Mesendoderm (in vitro differentiated cells): ENCODE measurements at regions not wholly inside any gene's neighbourhood (a gene's known extent, or its start where the extent isn't known, plus 50 kb on each side); places are given as distances from the start of the nearest gene placed in this dataset.
"Not testable (repeated sequence)": the region's sequence is repeated elsewhere in the genome, so short reads cannot be mapped to it uniquely, and the experiment has no call there.

Experiments
- DNase-seq: peaks from one replicate; pipeline ENCODE4 v3.0.0; 2013
- H2AK5ac ChIP-seq: 2 replicates; pipeline ENCODE4 v1.6.1; 2013; ENCODE audit warnings: low read length, inconsistent platforms
- H2BK120ac ChIP-seq: 2 replicates; pipeline ENCODE4 v1.6.1; 2013; ENCODE audit warnings: low read depth, mild to moderate bottlenecking, low read length, moderate library complexity, mixed read lengths
- H2BK15ac ChIP-seq: replicated peaks from 2 replicates; pipeline ENCODE4 v1.6.1; 2013; ENCODE audit warnings: low read depth, mild to moderate bottlenecking, moderate library complexity
- H2BK5ac ChIP-seq: 2 replicates; pipeline ENCODE4 v1.6.1; 2013; ENCODE audit warnings: low read length, inconsistent platforms
- H3K18ac ChIP-seq: 2 replicates; pipeline ENCODE4 v1.6.1; 2013; ENCODE audit warnings: mild to moderate bottlenecking, low read length, mixed read lengths
- H3K23ac ChIP-seq: one replicate; pipeline ENCODE4 v1.6.1; 2013; ENCODE audit warnings: low read length
- H3K27ac ChIP-seq: 2 replicates; pipeline ENCODE4 v1.5.1; 2013; ENCODE audit warnings: low read depth, mild to moderate bottlenecking, inconsistent platforms, low read length, moderate library complexity
- H3K27me3 ChIP-seq: 2 replicates; pipeline ENCODE4 v1.6.1; 2013; ENCODE audit warnings: low read length, control low read depth, mild to moderate bottlenecking, inconsistent platforms; ENCODE audit not compliant: insufficient read depth, poor library complexity
- H3K36me3 ChIP-seq: 2 replicates; pipeline ENCODE4 v1.6.1; 2013; ENCODE audit warnings: low read length, inconsistent platforms; ENCODE audit not compliant: control insufficient read depth, insufficient read depth
- H3K4ac ChIP-seq: one replicate; pipeline ENCODE4 v1.6.1; 2013; ENCODE audit warnings: low read depth, mild to moderate bottlenecking, low read length, moderate library complexity
- H3K4me1 ChIP-seq: 2 replicates; pipeline ENCODE4 v1.6.1; 2013; ENCODE audit warnings: low read depth, low read length, inconsistent platforms; ENCODE audit not compliant: control insufficient read depth
- H3K4me2 ChIP-seq: 2 replicates; pipeline ENCODE4 v1.6.1; 2013; ENCODE audit warnings: low read length
- H3K4me3 ChIP-seq: 2 replicates; pipeline ENCODE4 v1.5.1; 2013; ENCODE audit warnings: mild to moderate bottlenecking, low read length
- H3K56ac ChIP-seq: one replicate; pipeline ENCODE4 v1.6.1; 2013; ENCODE audit warnings: low read length
- H3K79me1 ChIP-seq: 2 replicates; pipeline ENCODE4 v1.6.1; 2013; ENCODE audit warnings: low read length, inconsistent platforms
- H3K79me2 ChIP-seq: 2 replicates; pipeline ENCODE4 v1.6.1; 2013; ENCODE audit warnings: mild to moderate bottlenecking, low read length; ENCODE audit not compliant: control insufficient read depth, insufficient read depth
- H3K9ac ChIP-seq: 2 replicates; pipeline ENCODE4 v1.6.1; 2013; ENCODE audit warnings: low read length, inconsistent platforms
- H4K5ac ChIP-seq: one replicate; pipeline ENCODE4 v1.6.1; 2013; ENCODE audit warnings: low read length
- H4K8ac ChIP-seq: one replicate; pipeline ENCODE4 v1.6.1; 2013; ENCODE audit warnings: low read depth, mild to moderate bottlenecking, control low read depth, low read length, moderate library complexity
- WGBS: extraction: QIAGEN DNeasy Blood & Tissue Kit; methylation state at CpG from one replicate; pipeline ENCODE4 v1.1.7; 2013; ENCODE audit warnings: low lambda C conversion rate, missing lambda C conversion rate; ENCODE audit not compliant: insufficient coverage; ENCODE audit errors: extremely low coverage; 5-methylcytosine and 5-hydroxymethylcytosine counted together

DNA sequence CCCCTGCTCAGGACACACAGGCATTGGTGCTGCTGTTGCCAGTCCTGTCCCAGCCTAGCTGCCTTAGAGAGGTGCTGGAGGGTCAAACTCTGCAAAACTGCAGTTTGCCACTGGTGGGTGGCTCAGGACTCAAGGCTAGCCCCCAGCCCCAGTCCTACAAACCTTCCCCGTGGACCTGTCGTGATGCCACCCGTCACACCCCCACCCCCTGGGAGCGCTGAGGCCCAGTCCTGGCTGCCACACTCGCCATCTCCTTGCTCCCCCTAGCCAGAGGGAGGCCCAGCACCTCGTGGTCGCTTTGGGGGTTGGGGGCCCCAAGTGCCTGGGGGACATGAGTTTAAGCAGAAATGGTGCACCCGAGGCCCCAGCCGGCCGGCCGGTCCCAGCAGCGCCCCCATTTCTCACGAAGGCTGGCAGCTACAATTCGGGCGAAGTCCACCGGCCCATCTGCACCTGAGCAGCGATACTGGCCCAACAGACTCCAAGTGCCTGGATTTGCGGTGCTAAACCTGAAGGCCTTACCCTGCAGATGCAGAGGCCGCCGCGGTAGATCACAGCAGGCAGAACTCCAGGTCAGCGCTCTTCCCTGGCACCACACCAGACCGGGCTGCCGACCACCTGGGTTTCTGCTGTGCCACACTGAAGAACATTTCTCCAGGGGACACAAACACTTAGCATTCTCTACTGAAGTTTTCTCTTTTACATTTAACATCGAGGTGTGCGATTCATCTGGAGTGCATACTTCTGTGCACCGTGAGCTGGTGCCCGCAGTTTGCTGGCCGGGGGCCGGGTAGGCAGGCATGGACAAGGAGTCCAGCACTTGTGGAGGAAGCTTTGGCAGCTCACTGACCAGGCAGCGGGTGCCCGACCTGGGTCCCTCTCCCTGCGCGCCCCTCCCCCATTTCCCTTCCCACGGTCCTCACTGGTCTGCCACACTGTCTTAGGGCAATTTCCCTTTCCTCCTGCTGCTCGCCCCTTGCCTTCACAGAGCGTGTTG is 130.0 kb downstream of the KCNJ12 start:
- WGBS, result no CpG with 5 or more reads among the region's 37 CpGs
- Histone ChIP-seq H3K18ac (no peak overlapping the region), H2BK5ac (no peak overlapping the region), H3K27me3 (no peaks in the 10 kb centered on the region), H3K4me1 (no peaks in the 10 kb centered on the region), H3K36me3 (no peaks in the 10 kb centered on the region), H3K79me1 (no peaks in the 10 kb centered on the region), H2BK120ac (no peak overlapping the region), H2AK5ac (no peak overlapping the region), H3K23ac (no peak overlapping the region), H4K8ac (no peak overlapping the region), H4K5ac (no peak overlapping the region), H3K9ac (no peak overlapping the region), H3K79me2 (no peaks in the 10 kb centered on the region), H3K4ac (no peak overlapping the region), H2BK15ac (no peak overlapping the region), H3K4me2 (no peak overlapping the region), H3K4me3 (no peak overlapping the region), H3K27ac (no peak overlapping the region), H3K56ac (no peak overlapping the region)
- no peak for DNase-seq

DNA sequence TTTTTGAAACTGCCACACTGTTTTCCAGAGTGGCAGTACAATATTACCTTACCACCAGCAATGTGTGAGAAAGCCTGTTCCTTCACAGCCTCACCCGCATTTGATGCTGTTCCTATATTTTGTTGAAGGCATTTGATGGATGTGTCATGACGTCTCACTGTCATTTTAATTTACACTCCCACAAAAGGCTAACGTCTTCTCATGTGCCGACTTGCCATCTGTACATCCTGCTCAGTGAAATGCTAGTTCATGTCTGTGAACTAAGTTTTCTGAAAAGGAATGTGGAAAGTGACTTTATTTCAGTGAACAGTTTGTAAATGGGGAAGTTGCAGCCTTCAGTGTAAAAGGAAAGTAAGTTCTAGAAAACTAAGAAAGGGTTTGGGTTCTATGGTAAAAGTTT is 131.6 kb downstream of the KCNJ12 start:
- not testable (repeated sequence) for H3K4me2 ChIP-seq, H4K8ac ChIP-seq, H2AK5ac ChIP-seq, H4K5ac ChIP-seq, H3K23ac ChIP-seq, DNase-seq, H3K79me2 ChIP-seq, H3K36me3 ChIP-seq, H3K56ac ChIP-seq, H2BK120ac ChIP-seq, H3K18ac ChIP-seq, H3K4me1 ChIP-seq, H2BK15ac ChIP-seq, H2BK5ac ChIP-seq, H3K27me3 ChIP-seq, H3K4me3 ChIP-seq, H3K9ac ChIP-seq, H3K27ac ChIP-seq, H3K79me1 ChIP-seq, H3K4ac ChIP-seq
- no CpG with 5 or more reads among the region's 4 CpGs for WGBS

DNA sequence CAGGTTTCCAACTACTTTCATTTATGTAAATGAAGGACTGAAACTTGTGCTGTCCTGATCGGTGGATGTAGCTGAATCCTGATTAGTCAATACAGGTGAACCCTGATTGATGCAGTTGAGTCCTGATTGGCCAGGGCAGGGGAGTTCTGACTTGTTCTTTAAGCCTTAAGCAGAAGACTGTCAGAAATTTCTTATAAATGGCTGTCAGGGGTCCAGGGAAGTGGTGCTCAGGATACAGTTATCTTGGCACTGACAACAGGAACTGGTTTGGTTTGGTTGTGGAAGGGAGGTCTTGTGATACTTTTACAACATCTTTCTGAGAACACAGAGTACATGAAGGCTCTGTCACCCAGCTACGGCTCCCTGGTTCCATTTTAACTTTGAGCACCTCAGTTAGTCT is 132.1 kb downstream of the KCNJ12 start:
- no CpG with 5 or more reads among the region's 2 CpGs for WGBS
- DNase-seq, result no peak

DNA sequence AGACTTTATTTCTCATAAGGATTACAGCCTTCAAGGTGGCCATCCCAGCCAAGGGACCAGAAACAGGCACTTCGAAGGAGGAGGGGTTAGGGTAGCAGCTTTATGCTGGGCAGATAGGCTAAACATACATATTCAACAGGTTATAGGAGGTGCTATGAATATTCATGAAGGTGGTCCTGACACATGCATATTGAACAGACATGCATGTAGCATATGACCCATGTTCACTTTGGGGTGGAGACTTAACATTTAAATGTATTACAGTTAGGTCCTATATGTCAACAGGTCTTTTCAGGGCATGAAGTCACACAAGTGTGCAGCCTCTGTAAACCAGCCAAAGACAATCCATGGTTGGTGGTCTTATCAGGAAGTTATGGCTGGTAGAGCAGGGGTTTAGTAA is 133.2 kb downstream of the KCNJ12 start:
- not testable (repeated sequence) for H3K36me3 ChIP-seq, H2BK5ac ChIP-seq, H3K79me2 ChIP-seq, H3K4me3 ChIP-seq, H2AK5ac ChIP-seq, DNase-seq, H3K4me1 ChIP-seq, H3K23ac ChIP-seq, H3K4ac ChIP-seq, H4K8ac ChIP-seq, H3K27me3 ChIP-seq, H3K79me1 ChIP-seq, H2BK120ac ChIP-seq, H3K18ac ChIP-seq, H3K4me2 ChIP-seq, H3K56ac ChIP-seq, H2BK15ac ChIP-seq, H3K27ac ChIP-seq, H3K9ac ChIP-seq, H4K5ac ChIP-seq
- WGBS, result no CpG with 5 or more reads among the region's 1 CpG

More for the DNA sequence above, 132.1 kb downstream of the KCNJ12 start:
- Histone ChIP-seq H3K4ac (no peak overlapping the region), H3K56ac (no peak overlapping the region), H2BK15ac (no peak overlapping the region), H3K79me1 (no peaks in the 10 kb centered on the region), H3K9ac (no peak overlapping the region), H4K8ac (no peak overlapping the region), H3K4me1 (no peaks in the 10 kb centered on the region), H4K5ac (no peak overlapping the region), H3K23ac (no peak overlapping the region), H3K4me2 (no peak overlapping the region), H3K27me3 (no peaks in the 10 kb centered on the region), H2AK5ac (no peak overlapping the region), H3K36me3 (no peaks in the 10 kb centered on the region), H2BK120ac (no peak overlapping the region), H3K4me3 (no peak overlapping the region), H3K27ac (no peak overlapping the region), H3K18ac (no peak overlapping the region), H3K79me2 (no peaks in the 10 kb centered on the region), H2BK5ac (no peak overlapping the region)

DNA sequence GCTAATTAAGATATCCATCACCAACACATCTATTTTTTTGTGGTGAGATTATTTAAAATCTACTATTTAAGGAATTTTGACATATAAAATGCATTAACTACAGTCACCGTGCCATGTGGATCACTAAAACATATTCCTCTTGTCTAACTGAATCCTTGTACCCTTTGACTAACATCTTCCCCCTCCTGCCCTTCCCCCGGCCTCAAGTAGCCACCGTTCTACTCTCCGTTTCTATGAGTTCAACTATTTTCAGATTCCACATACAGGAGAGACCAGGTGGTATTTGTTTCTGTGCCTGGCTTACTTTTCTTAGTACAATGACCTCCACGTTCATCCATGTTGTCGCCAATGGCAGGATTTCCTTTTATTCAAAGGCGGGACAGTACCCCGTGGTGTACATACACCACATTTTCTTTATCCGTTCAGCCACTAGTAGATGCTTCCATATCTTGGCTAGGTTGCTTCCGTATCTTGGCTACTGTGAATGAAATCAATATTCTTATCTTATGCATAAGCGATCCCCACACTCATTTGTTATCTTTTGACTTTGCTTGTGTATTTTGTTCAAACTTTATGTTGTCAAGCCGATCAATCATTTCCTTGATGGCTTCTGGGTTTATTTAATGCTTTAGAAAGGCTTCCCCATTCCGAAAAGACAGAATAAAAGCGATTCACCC is 134.7 kb downstream of the KCNJ12 start:
- no peak overlapping the region for H4K5ac ChIP-seq
- H3K4me1 ChIP-seq, result peaks cover 3% of the 10 kb centered on the region
- H3K27me3 ChIP-seq, result no peaks in the 10 kb centered on the region
- H4K8ac ChIP-seq, result no peak overlapping the region
- H3K79me1 ChIP-seq, result no peaks in the 10 kb centered on the region
- no peak overlapping the region for H3K4me3 ChIP-seq
- H3K36me3 ChIP-seq, result no peaks in the 10 kb centered on the region
- no peak overlapping the region for H3K4ac ChIP-seq
- H3K27ac ChIP-seq, result peak overlapping the region; percentile 33
- no peaks in the 10 kb centered on the region for H3K79me2 ChIP-seq
- H3K4me2 ChIP-seq, result peak overlapping the region; percentile 26
- no CpG with 5 or more reads among the region's 14 CpGs for WGBS
- peak overlapping the region; percentile 21 for H3K18ac ChIP-seq
- peak overlapping the region; percentile 81 for H3K56ac ChIP-seq
- H2BK120ac ChIP-seq, result no peak overlapping the region
- H3K9ac ChIP-seq, result peak overlapping the region; percentile 61
- H2AK5ac ChIP-seq, result no peak overlapping the region
- no peak overlapping the region for H2BK5ac ChIP-seq
- peak; percentile 51 for DNase-seq
- no peak overlapping the region for H3K23ac ChIP-seq
- H2BK15ac ChIP-seq, result no peak overlapping the region
